Esophagus muscularis mucosa (tissue), 4 donors: ENCODE measurements at regions not wholly inside any gene's neighbourhood (a gene's known extent, or its start where the extent isn't known, plus 50 kb on each side); places are given as distances from the start of the nearest gene placed in this dataset.

Source experiments
- DNase-seq: peaks from one replicate; pipeline ENCODE4 v3.0.0-alpha.2; 2017; ENCODE audit errors: extremely low spot score
- H3K27ac ChIP-seq, 4 donors: fragments of 200-600 bp; sonication (generic); replicated peaks in 1 of 4; 1 replicate in 3 of 4; 2 replicates in 1 of 4; pipeline ENCODE4 v1.5.1; 2016 to 2019; ENCODE audit warnings: mild to moderate bottlenecking in 1 of 4
- H3K27me3 ChIP-seq, 4 donors: fragments of 200-600 bp; sonication (generic); one replicate each; pipeline versions ENCODE4 v1.5.1 to v1.6.0; 2016 to 2019
- H3K36me3 ChIP-seq, 4 donors: fragments of 200-600 bp; sonication (generic); one replicate each; pipeline ENCODE4 v1.5.1; 2016 to 2019
- H3K4me1 ChIP-seq, 4 donors: fragments of 200-600 bp; sonication (generic); one replicate each; pipeline ENCODE4 v1.5.1; 2016 to 2019
- H3K4me3 ChIP-seq, 4 donors: fragments of 200-600 bp; sonication (generic); 1 replicate in 2 of 4; 2 replicates in 2 of 4; pipeline ENCODE4 v1.5.1; 2016 to 2019; ENCODE audit warnings: mild to moderate bottlenecking in 4 of 4, moderate library complexity in 1 of 4
- H3K9me3 ChIP-seq, 4 donors: fragments of 200-600 bp; sonication (generic); 1 replicate in 3 of 4; 2 replicates in 1 of 4; pipeline ENCODE4 v1.5.1; 2016 to 2019
- EP300 ChIP-seq: sonication (generic); formaldehyde crosslinking; IDR thresholded peaks from one replicate; pipeline ENCODE4 v1.6.1; 2017; ENCODE audit warnings: antibody characterized with exemption
- POLR2A ChIP-seq: fragments of 450-650 bp; IDR thresholded peaks from one replicate; pipeline ENCODE4 v1.6.1; 2017; ENCODE audit warnings: antibody characterized with exemption, moderate library complexity, mild to moderate bottlenecking, low read depth
- POLR2AphosphoS5 ChIP-seq, 2 donors: sonication (generic); formaldehyde crosslinking; IDR thresholded peaks; one replicate each; pipeline ENCODE4 v1.6.1; 2017; ENCODE audit warnings: antibody characterized with exemption in 2 of 2
- WGBS: methylation state at CpG from one replicate; pipeline ENCODE4 v1.1.5; 2018; 5-methylcytosine and 5-hydroxymethylcytosine counted together
- intact Hi-C: fragments of 100-400 bp; cut with DNase I; formaldehyde crosslinking; loops from one replicate; pipeline ENCODE4 v1.15.1; 2023
- TF ChIP-seq, protein P1 (sequence below), 3 experiments: fragments of 200-600 bp in 2 of 3; fragments of 450-650 bp in 1 of 3; sonication (generic) in 2 of 3; IDR thresholded peaks; one replicate each; pipeline ENCODE4 v1.5.1; 2017 to 2019; ENCODE audit warnings: antibody characterized with exemption in 3 of 3, mild to moderate bottlenecking in 2 of 3, moderate library complexity in 1 of 3

DNA sequence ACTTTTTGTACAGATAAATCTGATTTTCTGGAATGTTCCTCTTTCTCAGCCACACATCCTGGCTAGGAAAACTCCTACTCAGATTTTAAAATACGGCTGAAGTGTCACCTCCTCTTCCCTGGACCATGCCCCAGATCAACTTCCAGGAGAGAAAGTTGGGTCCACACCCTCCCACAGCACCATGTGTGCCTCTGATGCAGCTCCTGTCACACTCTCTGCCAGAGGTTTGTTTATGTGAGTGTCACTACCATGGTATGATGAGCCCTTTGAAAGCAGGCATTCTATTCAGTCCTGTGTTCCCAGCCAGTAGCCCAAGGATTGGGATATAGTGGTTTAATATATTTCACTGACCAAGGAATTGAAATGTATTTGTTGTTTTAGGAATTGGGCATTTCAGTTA, 287.2 kb upstream of the ATP2B1 start:
- intact Hi-C loops, result no loop called here
- 35% methylated on average over 1 of the region's 1 CpG for WGBS

DNA sequence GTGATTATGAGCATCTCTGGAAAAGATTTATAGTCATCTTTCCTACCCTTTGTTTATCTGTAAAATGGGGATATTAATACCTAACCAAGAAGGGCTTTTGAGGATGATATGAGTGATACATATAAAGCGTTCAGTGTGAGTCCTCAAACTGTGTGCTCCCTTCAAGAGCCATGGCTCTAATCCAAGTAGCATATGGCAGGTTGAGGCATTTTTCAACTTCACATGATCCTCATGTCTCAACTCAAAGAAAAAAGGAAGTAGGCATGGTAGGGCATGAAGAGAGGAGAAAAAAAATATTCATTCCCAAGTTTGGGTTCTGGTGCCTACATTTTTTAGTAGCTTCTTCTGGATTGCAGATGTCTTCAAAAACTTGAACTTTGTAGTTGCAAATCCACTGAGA, 286.3 kb upstream of the ATP2B1 start:
- Histone ChIP-seq H3K27ac (no peak overlapping the region), H3K27me3 (no peaks in the 10 kb centered on the region), H3K36me3 (no peaks in the 10 kb centered on the region), H3K4me1 (peaks cover 0 to 7% (median 0%) of the 10 kb centered on the region in 4 donors), H3K9me3 (no peaks in the 10 kb centered on the region), H3K4me3 (no peak overlapping the region)
- intact Hi-C loops, result no loop called here
- 88% methylated on average over 1 of the region's 1 CpG for WGBS
- TF ChIP-seq EP300, result no peak
- TF ChIP-seq POLR2AphosphoS5 (IDR thresholded peaks at IDR 0.05), result no peak
- TF ChIP-seq, protein P1, sequence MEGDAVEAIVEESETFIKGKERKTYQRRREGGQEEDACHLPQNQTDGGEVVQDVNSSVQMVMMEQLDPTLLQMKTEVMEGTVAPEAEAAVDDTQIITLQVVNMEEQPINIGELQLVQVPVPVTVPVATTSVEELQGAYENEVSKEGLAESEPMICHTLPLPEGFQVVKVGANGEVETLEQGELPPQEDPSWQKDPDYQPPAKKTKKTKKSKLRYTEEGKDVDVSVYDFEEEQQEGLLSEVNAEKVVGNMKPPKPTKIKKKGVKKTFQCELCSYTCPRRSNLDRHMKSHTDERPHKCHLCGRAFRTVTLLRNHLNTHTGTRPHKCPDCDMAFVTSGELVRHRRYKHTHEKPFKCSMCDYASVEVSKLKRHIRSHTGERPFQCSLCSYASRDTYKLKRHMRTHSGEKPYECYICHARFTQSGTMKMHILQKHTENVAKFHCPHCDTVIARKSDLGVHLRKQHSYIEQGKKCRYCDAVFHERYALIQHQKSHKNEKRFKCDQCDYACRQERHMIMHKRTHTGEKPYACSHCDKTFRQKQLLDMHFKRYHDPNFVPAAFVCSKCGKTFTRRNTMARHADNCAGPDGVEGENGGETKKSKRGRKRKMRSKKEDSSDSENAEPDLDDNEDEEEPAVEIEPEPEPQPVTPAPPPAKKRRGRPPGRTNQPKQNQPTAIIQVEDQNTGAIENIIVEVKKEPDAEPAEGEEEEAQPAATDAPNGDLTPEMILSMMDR (IDR thresholded peaks at IDR 0.05), result no peak
- TF ChIP-seq POLR2A, result no peak
- no peak for DNase-seq

More for the DNA sequence above, 287.2 kb upstream of the ATP2B1 start:
- DNase-seq, result no peak
- TF ChIP-seq, protein P1 (IDR thresholded peaks at IDR 0.05), result no peak
- no peak for TF ChIP-seq POLR2A
- no peak for TF ChIP-seq POLR2AphosphoS5 (IDR thresholded peaks at IDR 0.05)
- Histone ChIP-seq H3K4me1 (peaks cover 0 to 7% (median 0%) of the 10 kb centered on the region in 4 donors), H3K27ac (no peak overlapping the region), H3K27me3 (no peaks in the 10 kb centered on the region), H3K4me3 (no peak overlapping the region), H3K9me3 (no peaks in the 10 kb centered on the region), H3K36me3 (no peaks in the 10 kb centered on the region)

DNA sequence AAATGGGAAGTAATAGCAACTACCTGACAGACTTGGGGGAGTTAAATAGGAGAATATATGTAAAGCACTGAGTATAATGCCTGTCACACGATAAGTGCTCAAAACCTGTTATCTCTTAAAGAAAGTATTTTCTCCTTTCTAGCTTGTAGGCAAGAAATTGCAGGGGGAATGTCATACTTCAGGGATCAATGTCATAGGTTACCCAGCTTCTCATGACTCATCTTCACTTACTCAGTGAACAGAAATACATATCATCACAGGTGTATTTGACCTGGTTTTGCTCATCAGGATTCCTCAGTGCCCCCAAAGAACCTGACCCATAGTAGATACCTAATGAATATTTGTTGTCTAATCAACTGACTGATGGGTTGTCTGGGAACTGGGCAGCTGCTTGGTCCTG, 285.0 kb upstream of the ATP2B1 start:
- DNase-seq, result no peak
- intact Hi-C loops, result no loop called here
- H3K4me3 ChIP-seq, result no peak overlapping the region

DNA sequence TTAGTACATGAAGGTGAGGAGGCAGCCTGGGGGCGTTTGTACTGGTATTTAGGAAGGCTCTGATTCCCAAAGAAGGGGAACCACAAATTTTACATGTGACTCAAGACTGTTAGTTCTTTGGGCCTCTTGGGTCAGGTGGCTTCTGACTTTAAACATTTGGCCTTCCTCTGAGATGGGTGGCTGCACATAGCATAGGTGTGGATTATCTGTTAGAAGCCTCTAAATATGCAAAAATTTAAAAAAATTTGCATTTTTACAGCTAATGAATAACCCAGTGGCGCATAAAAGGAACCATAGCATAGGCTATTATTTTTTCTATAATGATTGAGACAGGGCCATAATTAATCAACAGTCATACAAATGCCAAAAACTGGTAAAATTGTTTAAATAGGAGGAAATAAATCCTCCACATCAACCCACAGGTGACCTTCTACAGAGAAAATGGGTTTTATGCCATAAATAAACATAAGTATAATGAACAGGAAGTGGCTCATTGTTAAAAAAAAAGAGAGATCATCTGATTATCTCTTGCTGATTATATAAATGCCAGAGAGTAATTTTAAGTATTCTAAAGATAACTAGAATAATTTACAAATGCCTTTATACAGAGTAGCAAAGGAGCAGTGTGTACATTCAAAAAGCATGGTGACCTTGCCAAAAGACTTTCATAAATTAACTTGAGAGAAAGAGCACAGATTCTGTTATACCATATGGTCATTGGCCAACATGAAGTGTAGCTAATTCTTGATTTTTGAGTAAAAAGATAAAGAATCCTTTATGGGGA, 284.2 kb upstream of the ATP2B1 start:
- TF ChIP-seq, protein P1 (IDR thresholded peaks at IDR 0.05), result no peak
- no peak for TF ChIP-seq POLR2A
- TF ChIP-seq POLR2AphosphoS5 (IDR thresholded peaks at IDR 0.05), result no peak
- no peak for TF ChIP-seq EP300
- WGBS, result 86% methylated on average over 2 of the region's 2 CpGs
- Histone ChIP-seq H3K9me3 (no peaks in the 10 kb centered on the region), H3K36me3 (no peaks in the 10 kb centered on the region), H3K27me3 (no peaks in the 10 kb centered on the region), H3K4me3 (no peak overlapping the region), H3K27ac (no peak overlapping the region), H3K4me1 (peaks cover 0 to 7% (median 0%) of the 10 kb centered on the region in 4 donors)
- intact Hi-C loops, result no loop called here
- no peak for DNase-seq

More for the DNA sequence above, 285.0 kb upstream of the ATP2B1 start:
- WGBS, result 86% methylated on average over 1 of the region's 1 CpG
- Histone ChIP-seq H3K27me3 (no peaks in the 10 kb centered on the region), H3K9me3 (no peaks in the 10 kb centered on the region), H3K36me3 (no peaks in the 10 kb centered on the region), H3K27ac (no peak overlapping the region), H3K4me1 (peaks cover 0 to 7% (median 0%) of the 10 kb centered on the region in 4 donors)
- TF ChIP-seq EP300 (no peak), POLR2A (no peak), POLR2AphosphoS5 (IDR thresholded peaks at IDR 0.05) (no peak)
- TF ChIP-seq, protein P1 (IDR thresholded peaks at IDR 0.05), result no peak
